ENCODE measurements at regions not wholly inside any gene's neighbourhood (a gene's known extent, or its start where the extent isn't known, plus 50 kb on each side); places are given as distances from the start of the nearest gene placed in this dataset.

DNA sequence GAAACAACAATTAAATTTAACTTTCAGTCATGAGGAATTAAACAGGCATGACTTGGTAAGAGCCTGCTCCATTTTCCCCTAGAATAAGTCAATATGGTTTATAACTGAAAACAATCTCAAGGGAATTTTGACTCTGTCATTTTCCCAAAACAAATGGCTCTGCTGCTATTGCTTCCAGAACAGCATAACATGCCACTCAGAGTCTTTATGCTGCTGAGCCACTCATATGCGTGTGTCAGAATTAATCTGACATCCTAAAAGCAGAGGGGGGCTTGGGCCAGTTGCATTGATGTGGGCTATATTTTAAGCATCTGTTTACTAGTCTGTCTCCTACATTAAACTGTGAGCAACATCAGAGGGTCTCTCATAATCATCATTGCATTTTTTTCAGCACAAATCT, 111.1 kb upstream of the ABI3BP start:
- DNase-seq = peak; percentile 54
- no peaks in the 10 kb centered on the region for H3K27me3 ChIP-seq
- TF ChIP-seq, protein P1, sequence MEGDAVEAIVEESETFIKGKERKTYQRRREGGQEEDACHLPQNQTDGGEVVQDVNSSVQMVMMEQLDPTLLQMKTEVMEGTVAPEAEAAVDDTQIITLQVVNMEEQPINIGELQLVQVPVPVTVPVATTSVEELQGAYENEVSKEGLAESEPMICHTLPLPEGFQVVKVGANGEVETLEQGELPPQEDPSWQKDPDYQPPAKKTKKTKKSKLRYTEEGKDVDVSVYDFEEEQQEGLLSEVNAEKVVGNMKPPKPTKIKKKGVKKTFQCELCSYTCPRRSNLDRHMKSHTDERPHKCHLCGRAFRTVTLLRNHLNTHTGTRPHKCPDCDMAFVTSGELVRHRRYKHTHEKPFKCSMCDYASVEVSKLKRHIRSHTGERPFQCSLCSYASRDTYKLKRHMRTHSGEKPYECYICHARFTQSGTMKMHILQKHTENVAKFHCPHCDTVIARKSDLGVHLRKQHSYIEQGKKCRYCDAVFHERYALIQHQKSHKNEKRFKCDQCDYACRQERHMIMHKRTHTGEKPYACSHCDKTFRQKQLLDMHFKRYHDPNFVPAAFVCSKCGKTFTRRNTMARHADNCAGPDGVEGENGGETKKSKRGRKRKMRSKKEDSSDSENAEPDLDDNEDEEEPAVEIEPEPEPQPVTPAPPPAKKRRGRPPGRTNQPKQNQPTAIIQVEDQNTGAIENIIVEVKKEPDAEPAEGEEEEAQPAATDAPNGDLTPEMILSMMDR (IDR thresholded peaks at IDR 0.05; ENCODE audit: low read depth, low read length) = no peak
- peaks cover 19% of the 10 kb centered on the region for H3K4me1 ChIP-seq
- H3K4me3 ChIP-seq (ENCODE audit: low read depth, low read length) = no peak overlapping the region
- no peaks in the 10 kb centered on the region for H3K36me3 ChIP-seq
- H3K9me3 ChIP-seq = no peaks in the 10 kb centered on the region; the same call in 1 of the 2 replicates

DNA sequence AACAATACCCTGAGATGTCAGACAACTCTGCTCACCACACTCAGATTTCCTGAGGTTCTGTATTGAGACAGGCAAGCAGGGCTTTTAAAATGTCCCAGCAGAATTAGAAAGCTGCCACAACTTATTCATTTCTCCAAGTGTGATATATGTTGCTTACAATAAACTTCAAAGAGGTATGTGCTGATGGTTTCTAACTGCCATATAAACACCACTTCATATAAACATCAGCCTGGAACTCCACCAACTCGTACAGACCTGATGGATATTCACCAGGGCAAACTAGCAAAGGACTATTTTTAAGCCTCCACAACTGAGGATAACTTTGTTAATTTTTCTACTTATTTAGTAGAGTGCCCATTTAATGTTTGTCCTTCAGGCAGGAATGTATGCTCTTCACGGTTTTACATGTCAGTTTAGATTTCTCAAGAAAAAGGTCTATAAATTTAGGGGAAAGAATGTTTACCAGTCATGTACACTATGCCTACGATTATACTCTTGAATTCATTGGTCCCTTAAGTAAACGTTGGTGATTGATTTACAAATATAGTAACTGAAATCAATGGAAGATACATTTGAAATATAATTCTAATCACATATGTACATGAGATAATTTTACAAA, 109.6 kb upstream of the ABI3BP start:
- H3K4me3 ChIP-seq (ENCODE audit: low read depth, low read length) = no peak overlapping the region
- DNase-seq = no peak
- H3K27me3 ChIP-seq = no peaks in the 10 kb centered on the region
- peaks cover 19% of the 10 kb centered on the region for H3K4me1 ChIP-seq
- no peaks in the 10 kb centered on the region for H3K36me3 ChIP-seq
- no peaks in the 10 kb centered on the region; the same call in 1 of the 2 replicates for H3K9me3 ChIP-seq
- TF ChIP-seq, protein P1 (IDR thresholded peaks at IDR 0.05; ENCODE audit: low read depth, low read length) = no peak

DNA sequence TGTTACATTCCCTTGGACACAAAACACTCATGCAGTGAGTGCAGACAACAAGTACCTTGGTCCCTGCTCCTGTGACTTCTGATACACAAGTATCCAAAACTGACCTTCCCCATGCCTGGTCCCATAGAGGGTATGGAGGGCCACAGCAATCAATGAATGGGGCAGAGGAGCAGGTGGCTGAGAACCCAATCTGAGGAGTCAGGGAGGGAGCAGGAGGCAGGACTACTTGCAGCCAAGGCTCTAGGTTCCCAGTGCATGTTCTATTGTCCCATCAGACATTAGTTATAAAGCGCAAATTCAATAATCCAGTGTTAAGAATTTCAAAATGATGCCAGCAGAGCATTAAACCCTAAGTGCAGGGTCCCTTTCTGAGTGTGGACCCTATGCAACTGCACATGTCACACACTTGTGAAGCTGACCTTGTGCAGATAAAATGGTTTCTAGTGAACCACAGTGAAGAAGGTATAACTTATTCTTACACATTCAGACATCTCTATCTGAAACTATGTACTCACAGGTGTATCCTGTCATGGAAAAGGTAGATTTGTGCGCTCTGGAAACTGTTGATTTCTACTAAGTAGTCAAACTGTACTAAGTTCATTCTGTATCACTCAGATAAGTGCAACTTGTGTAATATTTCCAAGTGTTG, 107.3 kb upstream of the ABI3BP start:
- Histone ChIP-seq H3K4me1 (peaks cover 21% of the 10 kb centered on the region), H3K9me3 (no peaks in the 10 kb centered on the region), H3K4me3 (ENCODE audit: low read depth, low read length) (no peak overlapping the region), H3K27me3 (no peaks in the 10 kb centered on the region), H3K36me3 (no peaks in the 10 kb centered on the region)
- no peak for DNase-seq
- TF ChIP-seq, protein P1 (IDR thresholded peaks at IDR 0.05; ENCODE audit: low read depth, low read length) = no peak

DNA sequence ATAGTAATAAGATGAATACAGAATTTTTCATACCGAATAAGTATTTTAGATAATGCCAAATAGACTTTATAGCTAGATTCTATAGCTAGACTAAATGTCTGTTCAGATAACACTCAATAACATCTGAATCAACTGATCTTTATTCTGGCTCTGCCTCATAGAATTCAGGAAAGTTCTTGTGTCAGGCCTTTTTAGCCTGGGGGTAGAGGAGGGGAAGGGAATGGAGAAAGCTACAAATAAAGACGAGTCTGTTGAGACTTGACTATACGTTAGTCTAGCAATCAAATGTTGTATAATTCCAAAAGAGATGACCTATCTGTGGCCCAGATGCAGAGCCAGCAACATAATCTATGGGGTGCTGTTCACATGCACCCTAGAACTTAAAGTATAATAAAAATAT, 106.6 kb upstream of the ABI3BP start:
- no peak overlapping the region for H3K4me3 ChIP-seq (ENCODE audit: low read depth, low read length)
- DNase-seq = no peak
- H3K27me3 ChIP-seq = no peaks in the 10 kb centered on the region
- no peaks in the 10 kb centered on the region for H3K36me3 ChIP-seq
- peaks cover 25% of the 10 kb centered on the region for H3K4me1 ChIP-seq
- TF ChIP-seq, protein P1 (IDR thresholded peaks at IDR 0.05; ENCODE audit: low read depth, low read length) = no peak
- H3K9me3 ChIP-seq = no peaks in the 10 kb centered on the region

DNA sequence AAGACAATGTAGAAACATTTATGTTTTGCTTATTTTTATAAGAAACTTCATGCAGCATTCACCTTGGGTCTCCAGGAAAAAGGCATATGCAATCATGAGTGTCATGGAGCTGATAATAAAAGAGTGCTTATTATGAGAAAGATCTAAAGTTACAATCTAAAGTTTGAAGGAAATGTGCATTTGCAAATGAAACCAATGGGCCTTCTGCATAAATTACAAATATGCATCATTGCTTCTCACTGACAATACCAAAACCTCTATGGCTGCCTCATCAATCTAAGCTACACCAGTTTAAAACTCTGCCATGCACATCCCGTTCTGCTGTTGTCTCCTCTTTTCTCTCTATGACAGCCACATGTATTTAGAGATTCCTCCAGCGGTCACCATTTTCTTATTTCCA, 103.2 kb upstream of the ABI3BP start:
- Histone ChIP-seq H3K4me3 (ENCODE audit: low read depth, low read length) (no peak overlapping the region), H3K4me1 (peaks cover 10% of the 10 kb centered on the region), H3K9me3 (no peaks in the 10 kb centered on the region), H3K36me3 (no peaks in the 10 kb centered on the region), H3K27me3 (no peaks in the 10 kb centered on the region)
- no peak for DNase-seq
- TF ChIP-seq, protein P1 (IDR thresholded peaks at IDR 0.05; ENCODE audit: low read depth, low read length) = no peak

DNA sequence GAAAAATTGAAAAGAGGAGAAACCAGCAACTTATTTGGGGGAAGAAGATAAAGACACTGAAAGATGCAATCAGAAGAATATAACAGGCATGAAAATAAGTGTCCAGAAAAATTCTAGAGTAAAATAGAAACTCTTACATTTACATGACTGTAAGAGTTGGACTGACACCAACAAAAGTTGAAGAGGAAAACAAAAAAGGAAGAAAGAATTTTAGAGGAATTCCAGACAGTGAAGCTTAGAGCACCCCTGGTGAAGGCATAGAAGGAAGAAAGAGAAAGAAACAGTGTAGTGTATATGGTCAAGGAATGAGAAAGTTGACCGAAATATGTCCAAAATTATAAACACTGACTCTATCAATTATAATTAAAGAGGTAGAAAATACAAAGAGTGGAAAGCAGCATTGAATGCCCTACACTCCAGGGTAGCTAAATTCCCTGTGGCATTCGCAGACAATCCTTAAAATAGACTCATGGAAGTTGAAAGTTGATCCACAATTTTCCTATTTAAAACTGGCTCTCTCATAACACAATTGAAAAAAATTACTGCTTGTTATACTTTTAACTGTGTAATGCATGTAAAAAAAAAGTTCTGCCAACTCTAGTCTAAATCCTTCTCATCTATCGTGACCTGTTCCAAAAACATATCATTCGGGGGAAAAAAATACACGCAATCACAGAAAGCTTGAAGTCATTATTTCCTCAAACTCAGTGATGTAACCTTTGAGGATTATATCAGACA, 102.6 kb upstream of the ABI3BP start:
- DNase-seq = no peak
- TF ChIP-seq, protein P1 (IDR thresholded peaks at IDR 0.05; ENCODE audit: low read depth, low read length) = no peak
- Histone ChIP-seq H3K27me3 (no peaks in the 10 kb centered on the region), H3K4me3 (ENCODE audit: low read depth, low read length) (no peak overlapping the region), H3K36me3 (no peaks in the 10 kb centered on the region), H3K9me3 (no peaks in the 10 kb centered on the region), H3K4me1 (peaks cover 10% of the 10 kb centered on the region)
